Right lobe of liver (tissue), 4 donors: ENCODE measurements at regions not wholly inside any gene's neighbourhood (a gene's known extent, or its start where the extent isn't known, plus 50 kb on each side); places are given as distances from the start of the nearest gene placed in this dataset.

Source experiments
- POLR2A ChIP-seq: fragments of 450-650 bp; IDR thresholded peaks from one replicate; pipeline ENCODE4 v1.6.1; 2017; ENCODE audit warnings: antibody characterized with exemption, mild to moderate bottlenecking
- TF ChIP-seq, protein P1 (sequence below), 4 donors: fragments of 200-600 bp in 3 of 4; fragments of 450-650 bp in 1 of 4; IDR thresholded peaks; one replicate each; pipeline versions ENCODE4 v1.5.1 to v1.8.0; 2016 to 2022; ENCODE audit warnings: antibody characterized with exemption in 4 of 4, mild to moderate bottlenecking in 2 of 4
- donor health status: DM: no; HTN: no; CAD: no.
- donor health status: DM: no; HTN: no; CAD: no.
- donor health status: DM: no; HTN: yes; CAD: no.

DNA sequence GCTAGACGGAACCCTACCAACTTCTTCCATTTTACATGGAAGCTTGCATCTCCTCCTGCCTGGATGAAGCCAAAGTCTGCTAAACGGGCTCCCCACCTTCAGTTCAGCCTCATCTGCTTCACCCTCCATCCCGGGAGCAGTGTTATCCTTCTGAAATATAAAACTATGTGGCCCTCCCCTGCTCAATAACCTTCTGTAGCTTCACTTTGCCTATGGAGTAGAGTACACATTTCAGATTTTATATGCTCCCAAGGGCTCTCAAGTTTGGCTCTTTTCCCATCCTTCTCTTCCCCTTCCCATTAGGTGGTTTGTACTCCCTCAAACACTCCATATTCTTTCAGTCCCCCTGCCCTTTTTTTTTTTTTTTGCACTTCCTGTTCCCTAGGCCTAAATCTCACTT lies 115.9 kb upstream of the RAI2 start:
- no peak for TF ChIP-seq POLR2A
- TF ChIP-seq, protein P1, sequence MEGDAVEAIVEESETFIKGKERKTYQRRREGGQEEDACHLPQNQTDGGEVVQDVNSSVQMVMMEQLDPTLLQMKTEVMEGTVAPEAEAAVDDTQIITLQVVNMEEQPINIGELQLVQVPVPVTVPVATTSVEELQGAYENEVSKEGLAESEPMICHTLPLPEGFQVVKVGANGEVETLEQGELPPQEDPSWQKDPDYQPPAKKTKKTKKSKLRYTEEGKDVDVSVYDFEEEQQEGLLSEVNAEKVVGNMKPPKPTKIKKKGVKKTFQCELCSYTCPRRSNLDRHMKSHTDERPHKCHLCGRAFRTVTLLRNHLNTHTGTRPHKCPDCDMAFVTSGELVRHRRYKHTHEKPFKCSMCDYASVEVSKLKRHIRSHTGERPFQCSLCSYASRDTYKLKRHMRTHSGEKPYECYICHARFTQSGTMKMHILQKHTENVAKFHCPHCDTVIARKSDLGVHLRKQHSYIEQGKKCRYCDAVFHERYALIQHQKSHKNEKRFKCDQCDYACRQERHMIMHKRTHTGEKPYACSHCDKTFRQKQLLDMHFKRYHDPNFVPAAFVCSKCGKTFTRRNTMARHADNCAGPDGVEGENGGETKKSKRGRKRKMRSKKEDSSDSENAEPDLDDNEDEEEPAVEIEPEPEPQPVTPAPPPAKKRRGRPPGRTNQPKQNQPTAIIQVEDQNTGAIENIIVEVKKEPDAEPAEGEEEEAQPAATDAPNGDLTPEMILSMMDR (IDR thresholded peaks at IDR 0.05) = no peak
